ENCODE measurements at regions not wholly inside any gene's neighbourhood (a gene's known extent, or its start where the extent isn't known, plus 50 kb on each side); places are given as distances from the start of the nearest gene placed in this dataset.

- Histone ChIP-seq H2AFZ (ENCODE audit: control insufficient read depth, low read depth, low read length) (no peak overlapping the region), H3K9ac (ENCODE audit: control insufficient read depth, insufficient read depth, low read length) (no peak overlapping the region), H4K20me1 (ENCODE audit: control insufficient read depth, insufficient read depth) (no peaks in the 10 kb centered on the region), H3K27me3 (replicated peaks in 1 of 2; ENCODE audit: control insufficient read depth in 2 of 2, insufficient read depth in 2 of 2, low read length in 1 of 2) (no peaks in the 10 kb centered on the region), H3K9me3 (replicated peaks; ENCODE audit: control insufficient read depth, insufficient read depth, low read length) (no peaks in the 10 kb centered on the region; the same call in 2 of the 3 replicates), H3K4me2 (ENCODE audit: control insufficient read depth, insufficient read depth) (no peak overlapping the region), H3K27ac (ENCODE audit: control insufficient read depth, insufficient read depth) (no peak overlapping the region), H3K4me3 (no peak overlapping the region), H3K36me3 (ENCODE audit: control insufficient read depth in 2 of 2, insufficient read depth in 2 of 2, low read length in 1 of 2) (no peaks in the 10 kb centered on the region), H3K79me2 (ENCODE audit: control insufficient read depth, insufficient read depth, low read length) (no peaks in the 10 kb centered on the region), H3K4me1 (ENCODE audit: control insufficient read depth, insufficient read depth, low read length) (no peaks in the 10 kb centered on the region)
- no peak for DNase-seq (ENCODE audit: low read depth, low spot score)
- RAD21 ChIA-PET (ENCODE audit: unreplicated experiment) = no interaction called here
- in situ Hi-C loops (cut with MboI) (no loop called here), intact Hi-C loops (cut with micrococcal nuclease; ENCODE audit: unreplicated experiment) (no loop called here)
- FAIRE-seq = no peak
- CTCF ChIA-PET = interaction anchor here (1.3 kb wide), 1 partner anchor 9 kb away, joined by 3 read pairs; no protein-coding TSS in a partner anchor
- ATAC-seq = no peak
- POLR2A ChIA-PET = no interaction called here
- SMC1A ChIA-PET (ENCODE audit: uncharacterized antibody, unreplicated experiment) = no interaction called here
- 13% methylated on average over 2 of the region's 2 CpGs for WGBS (ENCODE audit: insufficient coverage, insufficient replicate concordance, low lambda C conversion rate, missing lambda C conversion rate)
- no TSS peak for BruUV-seq (replicated peaks)
- TF ChIP-seq RELA (IDR thresholded peaks at IDR 0.05; ENCODE audit: borderline replicate concordance, partially characterized antibody) (no peak), ZNF217 (IDR thresholded peaks at IDR 0.05) (no peak), MTA3 (IDR thresholded peaks at IDR 0.05; ENCODE audit: borderline replicate concordance, low read length) (no peak), BCL11A (IDR thresholded peaks at IDR 0.05; ENCODE audit: low read depth, low read length) (no peak), ZNF207 (IDR thresholded peaks at IDR 0.05; ENCODE audit: borderline replicate concordance) (no peak), NR2F1 (conservative IDR thresholded peaks at IDR 0.05) (no peak), SMC3 (IDR thresholded peaks at IDR 0.05; ENCODE audit: borderline replicate concordance, low read length) (no peak), ZBED1 (IDR thresholded peaks at IDR 0.05; ENCODE audit: borderline replicate concordance) (no peak), ATF7 (IDR thresholded peaks at IDR 0.05; ENCODE audit: low read depth) (no peak), NFYA (IDR thresholded peaks at IDR 0.05; ENCODE audit: borderline replicate concordance, low read depth, low read length) (no peak)
Observed at GRCh38 chr14:96143906-96144305, 60.7 kb upstream of the BDKRB2 start.
